OCI-LY1 (cell line): ENCODE measurements at regions not wholly inside any gene's neighbourhood (a gene's known extent, or its start where the extent isn't known, plus 50 kb on each side); places are given as distances from the start of the nearest gene placed in this dataset.

Source experiments
- H2AFZ ChIP-seq: fragments of 200-600 bp; sonication (generic), shearing (Covaris generic); 2 replicates; pipeline ENCODE4 v1.6.0; 2014; ENCODE audit warnings: antibody characterized with exemption, mild to moderate bottlenecking, low read length
- H3F3A ChIP-seq: fragments of 200-600 bp; sonication (generic), shearing (Covaris generic); 2 replicates; pipeline ENCODE4 v1.6.0; 2014; ENCODE audit warnings: mild to moderate bottlenecking, antibody characterized with exemption, low read length, moderate library complexity; ENCODE audit not compliant: insufficient read depth
- H3K27ac ChIP-seq: fragments of 200-600 bp; sonication (generic); 2 replicates; pipeline ENCODE4 v1.5.1; 2014; ENCODE audit warnings: low read length, mixed run types, mild to moderate bottlenecking, low read depth; ENCODE audit not compliant: poor library complexity, severe bottlenecking
- H3K27me3 ChIP-seq: fragments of 200-600 bp; sonication (generic); 2 replicates; pipeline ENCODE4 v1.6.0; 2014; ENCODE audit warnings: antibody characterized with exemption, mild to moderate bottlenecking, low read length, moderate library complexity; ENCODE audit not compliant: insufficient read depth
- H3K36me3 ChIP-seq: fragments of 200-600 bp; sonication (generic); 2 replicates; pipeline ENCODE4 v1.6.1; 2014; ENCODE audit warnings: mild to moderate bottlenecking, antibody characterized with exemption, low read length, moderate library complexity, mixed read lengths; ENCODE audit not compliant: insufficient read depth
- H3K4me1 ChIP-seq: fragments of 200-600 bp; sonication (generic); 2 replicates; pipeline ENCODE4 v1.5.1; 2014; ENCODE audit warnings: mild to moderate bottlenecking, low read length, moderate library complexity; ENCODE audit not compliant: insufficient read depth, severe bottlenecking
- H3K4me2 ChIP-seq: fragments of 200-600 bp; sonication (generic), shearing (Covaris generic); 2 replicates; pipeline ENCODE4 v1.6.1; 2014; ENCODE audit warnings: low read length
- H3K4me3 ChIP-seq: fragments of 200-600 bp; sonication (generic); 2 replicates; pipeline ENCODE4 v1.5.1; 2014; ENCODE audit warnings: low read length, low read depth, mild to moderate bottlenecking, mixed read lengths; ENCODE audit not compliant: poor library complexity, severe bottlenecking
- H3K79me2 ChIP-seq: fragments of 200-600 bp; shearing (Covaris generic); 2 replicates; pipeline ENCODE4 v1.6.1; 2016; ENCODE audit warnings: mixed run types, low read length, mixed read lengths; ENCODE audit not compliant: insufficient read depth
- H3K9ac ChIP-seq: fragments of 200-600 bp; sonication (generic), shearing (Covaris generic); 2 replicates; pipeline ENCODE4 v1.6.1; 2014; ENCODE audit warnings: mild to moderate bottlenecking, low read length, mixed read lengths
- H3K9me2 ChIP-seq: fragments of 200-600 bp; sonication (generic), shearing (Covaris generic); 2 replicates; pipeline ENCODE4 v1.6.1; 2014; ENCODE audit warnings: low read depth, mild to moderate bottlenecking, low read length, mixed read lengths
- H3K9me3 ChIP-seq: fragments of 200-600 bp; shearing (Covaris generic); 2 replicates; pipeline ENCODE4 v1.6.1; 2014; ENCODE audit warnings: low read length, mixed read lengths
- H4K20me1 ChIP-seq: fragments of 200-600 bp; sonication (generic), shearing (Covaris generic); 2 replicates; pipeline ENCODE4 v1.6.0; 2016; ENCODE audit warnings: mild to moderate bottlenecking, low read length; ENCODE audit not compliant: insufficient read depth
- EZH2 ChIP-seq: fragments of 200-600 bp; sonication (generic), shearing (Covaris generic); IDR thresholded peaks from 2 replicates; pipeline ENCODE4 v1.8.0; 2017; ENCODE audit warnings: borderline replicate concordance, mixed run types, mild to moderate bottlenecking, antibody characterized with exemption, low read length, moderate library complexity, mixed read lengths
- TF ChIP-seq, protein P1 (sequence below): fragments of 200-600 bp; sonication (generic), shearing (Covaris generic); IDR thresholded peaks from 2 replicates; pipeline ENCODE4 v1.5.1; 2017; ENCODE audit warnings: mild to moderate bottlenecking, antibody characterized with exemption, low read length, moderate library complexity, mixed read lengths

DNA sequence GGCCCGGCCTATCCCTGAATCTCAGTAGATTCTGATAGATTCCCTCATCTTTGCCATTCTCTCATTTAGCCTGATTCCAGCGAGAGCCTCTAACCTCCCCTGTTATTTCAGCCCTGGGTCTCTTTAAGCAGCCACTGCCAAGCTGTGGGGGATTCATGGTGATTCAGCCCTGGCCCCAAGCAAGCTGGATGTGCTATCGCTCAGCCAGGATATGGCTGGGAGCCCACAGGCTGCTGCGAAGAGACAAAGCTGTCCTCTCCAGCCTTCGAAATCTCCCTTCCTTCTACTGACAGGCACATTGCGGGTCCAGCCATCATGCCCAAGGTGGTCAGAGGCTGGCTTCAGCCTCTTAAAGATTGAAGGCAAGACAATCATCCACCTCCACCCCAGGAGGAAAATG is 394.1 kb downstream of the SOX9 start:
- H3K36me3 ChIP-seq = no peaks in the 10 kb centered on the region
- H3K4me2 ChIP-seq = no peak overlapping the region
- H3F3A ChIP-seq = no peaks in the 10 kb centered on the region
- H2AFZ ChIP-seq = no peak overlapping the region
- H3K79me2 ChIP-seq = no peaks in the 10 kb centered on the region
- H3K4me3 ChIP-seq = no peak overlapping the region
- no peaks in the 10 kb centered on the region for H3K9me2 ChIP-seq
- H3K27me3 ChIP-seq = peaks cover 4% of the 10 kb centered on the region; the same call in 1 of the 2 replicates
- no peak for TF ChIP-seq EZH2
- TF ChIP-seq, protein P1, sequence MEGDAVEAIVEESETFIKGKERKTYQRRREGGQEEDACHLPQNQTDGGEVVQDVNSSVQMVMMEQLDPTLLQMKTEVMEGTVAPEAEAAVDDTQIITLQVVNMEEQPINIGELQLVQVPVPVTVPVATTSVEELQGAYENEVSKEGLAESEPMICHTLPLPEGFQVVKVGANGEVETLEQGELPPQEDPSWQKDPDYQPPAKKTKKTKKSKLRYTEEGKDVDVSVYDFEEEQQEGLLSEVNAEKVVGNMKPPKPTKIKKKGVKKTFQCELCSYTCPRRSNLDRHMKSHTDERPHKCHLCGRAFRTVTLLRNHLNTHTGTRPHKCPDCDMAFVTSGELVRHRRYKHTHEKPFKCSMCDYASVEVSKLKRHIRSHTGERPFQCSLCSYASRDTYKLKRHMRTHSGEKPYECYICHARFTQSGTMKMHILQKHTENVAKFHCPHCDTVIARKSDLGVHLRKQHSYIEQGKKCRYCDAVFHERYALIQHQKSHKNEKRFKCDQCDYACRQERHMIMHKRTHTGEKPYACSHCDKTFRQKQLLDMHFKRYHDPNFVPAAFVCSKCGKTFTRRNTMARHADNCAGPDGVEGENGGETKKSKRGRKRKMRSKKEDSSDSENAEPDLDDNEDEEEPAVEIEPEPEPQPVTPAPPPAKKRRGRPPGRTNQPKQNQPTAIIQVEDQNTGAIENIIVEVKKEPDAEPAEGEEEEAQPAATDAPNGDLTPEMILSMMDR = no peak
- no peaks in the 10 kb centered on the region for H4K20me1 ChIP-seq
- H3K27ac ChIP-seq = no peak overlapping the region
- no peak overlapping the region for H3K9ac ChIP-seq
- no peaks in the 10 kb centered on the region for H3K9me3 ChIP-seq
- H3K4me1 ChIP-seq = no peaks in the 10 kb centered on the region

DNA sequence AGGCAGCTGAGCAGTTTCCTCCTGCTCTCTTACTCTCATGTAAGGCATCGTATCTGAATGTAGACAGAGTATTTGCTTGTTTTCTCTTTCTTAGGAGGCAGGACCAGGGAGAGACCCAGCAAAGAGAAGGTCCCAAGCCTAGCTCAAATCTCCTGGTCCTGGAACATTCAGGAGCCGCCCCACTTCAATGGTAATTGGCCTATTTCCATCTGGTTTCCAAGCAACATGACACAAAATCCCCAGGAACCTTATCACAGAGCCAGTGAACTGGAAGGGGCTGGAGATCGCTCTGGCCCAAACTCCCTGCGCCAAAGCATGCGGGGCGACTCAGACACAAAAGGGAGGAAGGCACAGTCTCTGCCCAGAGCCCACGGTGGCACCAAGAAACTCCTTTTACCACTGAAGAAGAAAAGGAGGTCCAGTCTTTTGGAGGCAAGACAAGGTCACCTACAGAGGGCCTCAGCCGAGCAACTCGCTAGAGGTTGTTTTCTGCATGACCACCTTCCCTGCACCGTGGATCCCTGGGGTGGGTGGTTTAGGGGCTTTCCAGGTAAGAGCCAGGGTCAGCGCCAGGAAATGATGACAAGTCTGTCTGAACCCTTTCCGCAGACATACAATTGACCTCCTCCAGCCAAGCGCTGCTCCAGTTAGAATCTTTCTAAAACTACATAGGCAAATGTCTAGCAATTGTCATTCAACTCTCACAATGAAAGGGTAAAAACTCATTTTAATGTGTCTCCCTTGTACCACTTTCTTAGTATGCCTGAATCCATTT is 394.7 kb downstream of the SOX9 start:
- Histone ChIP-seq H3K27ac (no peak overlapping the region), H3K27me3 (peaks cover 4% of the 10 kb centered on the region; the same call in 1 of the 2 replicates), H2AFZ (no peak overlapping the region), H3K79me2 (no peaks in the 10 kb centered on the region), H3K36me3 (no peaks in the 10 kb centered on the region), H3F3A (no peaks in the 10 kb centered on the region), H4K20me1 (no peaks in the 10 kb centered on the region), H3K4me3 (no peak overlapping the region), H3K4me1 (no peaks in the 10 kb centered on the region), H3K4me2 (no peak overlapping the region), H3K9me3 (no peaks in the 10 kb centered on the region), H3K9me2 (no peaks in the 10 kb centered on the region), H3K9ac (no peak overlapping the region)
- TF ChIP-seq EZH2 = no peak
- TF ChIP-seq, protein P1 = no peak

DNA sequence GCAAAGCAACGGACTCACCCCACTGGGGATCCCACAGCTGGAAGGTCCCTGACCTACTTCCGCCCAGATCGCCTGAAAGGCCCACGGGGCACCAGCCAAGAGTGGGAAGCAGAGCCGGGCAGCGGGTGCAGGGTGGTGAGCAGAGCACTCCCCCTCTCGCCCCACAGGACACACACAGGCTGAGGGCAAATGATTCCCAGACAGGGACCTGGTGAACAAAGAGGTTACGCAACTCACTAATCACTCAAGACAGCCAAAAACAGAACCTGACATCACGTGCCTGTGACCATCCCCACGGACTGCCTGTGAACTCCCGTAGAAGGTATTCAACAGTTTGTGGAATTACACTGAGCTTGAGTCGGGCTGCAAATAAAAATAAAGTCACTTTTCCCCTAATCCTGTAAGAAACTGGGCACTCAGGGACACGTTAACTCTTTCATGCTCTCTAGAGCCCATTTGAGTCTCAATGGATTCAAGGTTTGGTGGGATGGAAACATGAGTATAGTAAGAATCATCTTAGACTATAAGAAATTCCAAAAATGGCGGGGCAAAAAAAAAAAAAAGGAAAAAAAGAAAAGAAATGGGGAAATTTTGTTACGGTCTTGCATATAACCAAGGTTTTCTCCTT is 396.1 kb downstream of the SOX9 start:
- Histone ChIP-seq H3K9ac (no peak overlapping the region), H3K27ac (no peak overlapping the region), H3K79me2 (no peaks in the 10 kb centered on the region), H3K27me3 (peaks cover 4% of the 10 kb centered on the region; the same call in 1 of the 2 replicates), H4K20me1 (no peaks in the 10 kb centered on the region), H3K4me2 (no peak overlapping the region), H3F3A (no peaks in the 10 kb centered on the region), H3K4me1 (no peaks in the 10 kb centered on the region), H3K36me3 (no peaks in the 10 kb centered on the region), H3K9me3 (no peaks in the 10 kb centered on the region), H3K4me3 (no peak overlapping the region), H2AFZ (no peak overlapping the region), H3K9me2 (no peaks in the 10 kb centered on the region)
- no peak for TF ChIP-seq EZH2
- TF ChIP-seq, protein P1 = no peak
